ENCODE measurements at regions not wholly inside any gene's neighbourhood (a gene's known extent, or its start where the extent isn't known, plus 50 kb on each side); places are given as distances from the start of the nearest gene placed in this dataset.

DNA sequence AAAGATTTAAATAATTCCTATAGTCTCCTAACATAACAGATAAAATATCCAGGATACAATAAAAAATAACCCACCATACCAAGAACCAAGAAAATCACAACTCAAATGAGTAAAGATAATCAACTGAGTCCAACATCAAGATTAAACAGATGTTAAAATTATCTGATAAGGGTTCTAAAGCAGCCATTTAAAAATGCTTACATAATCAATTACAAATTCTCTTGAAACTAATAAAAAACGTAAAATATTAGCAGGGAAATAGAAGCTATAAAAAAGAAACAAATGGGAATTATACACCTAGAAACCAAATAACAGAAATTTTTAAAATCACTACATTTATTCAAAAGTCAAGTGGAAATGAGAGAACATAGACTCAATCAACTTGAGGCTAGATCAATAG is 297.7 kb upstream of the RAB6C start:
- no peak overlapping the region for H3K4me3 ChIP-seq (ENCODE audit: low read depth, low read length)
- no peak for DNase-seq (ENCODE audit: low read depth)
- TF ChIP-seq, protein P1, sequence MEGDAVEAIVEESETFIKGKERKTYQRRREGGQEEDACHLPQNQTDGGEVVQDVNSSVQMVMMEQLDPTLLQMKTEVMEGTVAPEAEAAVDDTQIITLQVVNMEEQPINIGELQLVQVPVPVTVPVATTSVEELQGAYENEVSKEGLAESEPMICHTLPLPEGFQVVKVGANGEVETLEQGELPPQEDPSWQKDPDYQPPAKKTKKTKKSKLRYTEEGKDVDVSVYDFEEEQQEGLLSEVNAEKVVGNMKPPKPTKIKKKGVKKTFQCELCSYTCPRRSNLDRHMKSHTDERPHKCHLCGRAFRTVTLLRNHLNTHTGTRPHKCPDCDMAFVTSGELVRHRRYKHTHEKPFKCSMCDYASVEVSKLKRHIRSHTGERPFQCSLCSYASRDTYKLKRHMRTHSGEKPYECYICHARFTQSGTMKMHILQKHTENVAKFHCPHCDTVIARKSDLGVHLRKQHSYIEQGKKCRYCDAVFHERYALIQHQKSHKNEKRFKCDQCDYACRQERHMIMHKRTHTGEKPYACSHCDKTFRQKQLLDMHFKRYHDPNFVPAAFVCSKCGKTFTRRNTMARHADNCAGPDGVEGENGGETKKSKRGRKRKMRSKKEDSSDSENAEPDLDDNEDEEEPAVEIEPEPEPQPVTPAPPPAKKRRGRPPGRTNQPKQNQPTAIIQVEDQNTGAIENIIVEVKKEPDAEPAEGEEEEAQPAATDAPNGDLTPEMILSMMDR (IDR thresholded peaks at IDR 0.05; ENCODE audit: insufficient read depth, low read depth, low read length) = no peak

DNA sequence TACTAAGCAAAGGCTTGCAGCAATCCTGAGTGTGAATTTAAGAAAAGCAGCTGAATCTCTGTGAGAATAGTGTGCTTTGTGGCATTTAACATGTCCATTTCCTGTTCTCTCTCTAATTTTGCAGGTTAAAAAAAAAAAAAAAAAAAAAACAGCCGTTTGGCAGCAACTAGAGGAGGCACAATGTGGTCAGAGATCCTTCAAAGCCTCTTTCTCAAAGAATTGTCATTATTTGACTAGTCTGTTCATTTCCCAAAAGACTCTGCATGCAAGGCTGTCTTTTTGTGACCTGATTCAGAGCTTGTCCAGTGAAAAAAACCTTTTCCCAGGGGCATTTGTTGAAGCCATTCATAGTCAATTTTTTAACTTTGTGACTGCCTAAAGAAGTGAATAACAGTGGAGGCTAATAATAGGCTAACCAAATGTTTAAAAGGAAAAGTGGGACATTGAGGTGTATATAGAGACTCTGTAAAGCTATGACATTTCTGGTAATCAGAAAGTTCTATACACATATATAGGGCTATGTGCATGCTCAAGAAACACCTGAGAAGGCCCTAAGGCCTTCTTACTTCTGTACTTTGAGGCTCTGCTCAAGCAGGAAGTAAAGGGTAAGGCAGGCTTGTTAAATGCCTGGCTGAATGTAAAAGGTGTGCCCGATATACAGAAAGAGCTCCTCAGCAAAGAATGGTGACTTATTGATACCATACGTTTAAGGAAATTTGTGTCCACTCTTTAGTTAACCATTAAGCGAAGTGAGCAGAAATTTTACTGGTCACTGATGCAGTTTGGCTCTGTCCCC is 289.6 kb upstream of the RAB6C start:
- H3K4me3 ChIP-seq (ENCODE audit: low read depth, low read length) = no peak overlapping the region
- TF ChIP-seq, protein P1 (IDR thresholded peaks at IDR 0.05; ENCODE audit: insufficient read depth, low read depth, low read length) = no peak
- DNase-seq (ENCODE audit: low read depth) = no peak

DNA sequence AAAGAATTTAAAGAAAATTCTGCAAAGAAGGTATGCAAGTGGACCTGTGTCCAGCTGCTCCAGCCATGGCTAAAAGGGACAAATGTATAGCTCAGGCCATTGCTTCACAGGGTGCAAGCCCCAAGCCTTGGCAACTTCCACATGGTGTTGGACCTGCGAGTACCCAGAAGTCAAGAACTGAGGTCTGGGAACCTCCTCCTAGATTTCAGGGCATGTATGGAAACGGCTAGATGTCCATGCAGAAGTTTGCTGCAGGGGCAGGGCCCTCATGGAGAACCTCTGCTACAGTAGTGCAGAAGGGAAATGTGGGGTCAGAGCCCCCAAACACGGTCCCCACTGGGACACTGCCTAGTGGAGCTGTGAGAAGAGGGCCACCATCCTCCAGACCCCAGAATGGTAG is 284.0 kb upstream of the RAB6C start:
- no peak overlapping the region for H3K4me3 ChIP-seq (ENCODE audit: low read depth, low read length)
- no peak for DNase-seq (ENCODE audit: low read depth)
- TF ChIP-seq, protein P1 (IDR thresholded peaks at IDR 0.05; ENCODE audit: insufficient read depth, low read depth, low read length) = no peak

DNA sequence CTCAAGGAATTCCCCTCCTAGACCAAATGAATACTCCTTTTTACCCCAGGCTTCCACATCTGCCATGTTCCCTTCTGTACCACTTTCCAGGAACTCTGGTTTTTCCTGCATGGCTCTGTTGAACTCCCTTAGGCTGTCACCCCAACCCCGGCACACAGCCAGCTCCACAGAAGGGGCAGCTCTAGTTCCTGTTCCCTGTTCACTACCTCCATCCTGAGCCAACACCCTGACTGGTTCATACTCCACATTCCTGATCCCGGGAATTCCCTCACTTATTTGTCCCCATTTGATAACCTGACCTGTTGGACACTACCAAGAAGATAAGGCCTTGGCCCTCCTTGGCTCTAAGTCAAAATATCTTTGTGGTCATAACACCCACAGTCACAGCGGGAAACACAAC is 280.9 kb upstream of the RAB6C start:
- TF ChIP-seq, protein P1 (IDR thresholded peaks at IDR 0.05; ENCODE audit: insufficient read depth, low read depth, low read length) = no peak
- no peak for DNase-seq (ENCODE audit: low read depth)
- no peak overlapping the region for H3K4me3 ChIP-seq (ENCODE audit: low read depth, low read length)

DNA sequence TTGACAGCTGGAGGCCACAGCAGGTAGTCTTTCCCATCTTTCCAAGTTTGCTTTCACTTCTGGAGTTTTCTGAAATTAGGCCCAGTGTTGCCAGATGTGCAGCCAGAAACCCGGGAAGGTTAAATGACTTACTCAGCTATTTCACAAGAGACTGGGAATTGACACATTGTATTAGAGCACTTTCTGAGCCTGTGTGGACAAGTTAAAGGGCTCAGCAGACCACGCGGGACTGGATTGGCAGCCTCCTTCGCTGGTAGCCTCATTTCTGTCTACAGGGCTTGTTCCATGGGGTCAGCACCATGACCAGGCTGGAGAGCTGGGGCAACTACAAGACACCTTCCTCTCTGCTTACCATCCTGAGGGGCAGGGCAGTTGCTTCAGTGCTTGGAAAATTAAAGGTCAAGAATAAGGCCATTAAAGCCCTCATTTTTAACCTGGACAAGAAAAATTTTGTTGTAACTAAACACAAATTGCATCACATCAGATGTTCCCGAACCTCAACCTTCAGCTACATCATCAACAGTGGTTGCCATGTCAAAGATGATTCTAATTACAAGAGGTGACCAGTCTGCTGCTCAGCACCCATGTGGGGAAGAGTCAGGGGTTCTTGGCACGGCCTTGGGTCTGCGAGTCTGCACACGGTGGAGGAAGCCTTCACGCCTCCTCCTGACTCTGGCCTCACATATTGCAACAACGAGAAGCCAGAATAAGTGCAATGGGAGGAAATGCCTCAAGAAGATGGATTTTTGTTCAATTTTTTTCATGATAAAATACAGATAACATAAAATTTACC is 279.5 kb upstream of the RAB6C start:
- TF ChIP-seq, protein P1 (IDR thresholded peaks at IDR 0.05; ENCODE audit: insufficient read depth, low read depth, low read length) = no peak
- H3K4me3 ChIP-seq (ENCODE audit: low read depth, low read length) = no peak overlapping the region
- no peak for DNase-seq (ENCODE audit: low read depth)

DNA sequence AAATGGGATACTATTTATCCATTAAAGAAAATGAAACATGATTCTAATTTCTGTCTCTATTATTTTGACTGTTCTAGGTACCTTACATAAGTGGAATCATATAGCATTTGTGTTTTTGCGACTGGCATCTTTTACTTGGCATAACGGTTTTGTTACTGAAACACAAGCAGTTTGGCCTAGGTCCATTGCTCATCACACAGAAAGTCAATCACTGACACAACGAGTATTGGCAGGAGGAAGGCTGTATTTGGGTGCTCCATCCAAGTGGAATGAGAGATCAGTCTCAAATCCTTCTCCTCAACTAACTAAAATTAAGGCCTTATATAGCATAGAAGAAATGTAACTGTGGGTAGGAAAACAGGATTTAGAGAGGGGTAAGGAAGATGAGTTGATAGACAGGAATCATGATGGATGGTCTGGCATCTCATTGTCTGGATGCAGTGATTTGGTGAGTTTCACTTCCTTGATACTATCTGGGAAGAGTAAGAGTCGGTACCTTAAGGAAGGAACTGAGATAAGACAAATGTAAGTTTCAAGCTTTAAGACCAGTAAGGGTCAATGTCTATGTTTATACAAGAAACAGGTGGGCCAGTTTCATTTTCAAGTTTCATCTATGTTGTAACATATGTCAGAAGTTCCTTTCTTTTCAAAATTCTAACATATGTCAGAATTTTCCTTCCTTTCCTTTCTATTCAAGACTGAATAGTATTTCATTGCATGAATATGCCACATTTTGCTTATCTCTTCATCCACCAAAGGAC is 276.9 kb upstream of the RAB6C start:
- DNase-seq (ENCODE audit: low read depth) = no peak
- TF ChIP-seq, protein P1 (IDR thresholded peaks at IDR 0.05; ENCODE audit: insufficient read depth, low read depth, low read length) = no peak
- no peak overlapping the region for H3K4me3 ChIP-seq (ENCODE audit: low read depth, low read length)

All from fibroblast of villous mesenchyme (primary cell).